PFSK-1 (cell line): ENCODE measurements at regions not wholly inside any gene's neighbourhood (a gene's known extent, or its start where the extent isn't known, plus 50 kb on each side); places are given as distances from the start of the nearest gene placed in this dataset.

ENCODE experiments used
- FOXP2 ChIP-seq: optimal IDR thresholded peaks from 2 replicates; pipeline ENCODE3; 2011; ENCODE audit warnings: borderline replicate concordance, control low read depth, inconsistent platforms; ENCODE audit not compliant: insufficient read depth; ENCODE audit errors: extremely low read length, extremely low read depth
- POLR2AphosphoS5 ChIP-seq: IDR thresholded peaks from 2 replicates; pipeline ENCODE4 v1.6.1; 2012; ENCODE audit warnings: low read depth, mild to moderate bottlenecking, control low read depth, low read length, moderate library complexity
- REST ChIP-seq, 2 experiments: IDR thresholded peaks; 2 replicates each; pipeline versions ENCODE4 v1.6.1 to v1.8.0; 2011 to 2012; ENCODE audit warnings: low read depth in 2 of 2, low read length in 2 of 2, control low read depth in 1 of 2, inconsistent platforms in 1 of 2, mild to moderate bottlenecking in 1 of 2, moderate library complexity in 1 of 2; ENCODE audit not compliant: insufficient read depth in 1 of 2
- SIN3A ChIP-seq: IDR thresholded peaks from 2 replicates; pipeline ENCODE4 v1.6.1; 2012; ENCODE audit warnings: mild to moderate bottlenecking, low read length, moderate library complexity, borderline replicate concordance; ENCODE audit not compliant: insufficient read depth
- TAF1 ChIP-seq: IDR thresholded peaks from 2 replicates; pipeline ENCODE4 v1.6.1; 2012; ENCODE audit warnings: low read length, control low read depth, borderline replicate concordance; ENCODE audit not compliant: insufficient read depth

- TF ChIP-seq SIN3A (no peak), FOXP2 (no peak), TAF1 (no peak), REST (IDR thresholded peaks at IDR 0.05; ENCODE audit: insufficient read depth in 1 of 2, low read depth in 2 of 2, low read length in 2 of 2) (no peak)
Measured at GRCh38 chr9:129472651-129473102, 148.2 kb downstream of the C9orf50 start.

DNA sequence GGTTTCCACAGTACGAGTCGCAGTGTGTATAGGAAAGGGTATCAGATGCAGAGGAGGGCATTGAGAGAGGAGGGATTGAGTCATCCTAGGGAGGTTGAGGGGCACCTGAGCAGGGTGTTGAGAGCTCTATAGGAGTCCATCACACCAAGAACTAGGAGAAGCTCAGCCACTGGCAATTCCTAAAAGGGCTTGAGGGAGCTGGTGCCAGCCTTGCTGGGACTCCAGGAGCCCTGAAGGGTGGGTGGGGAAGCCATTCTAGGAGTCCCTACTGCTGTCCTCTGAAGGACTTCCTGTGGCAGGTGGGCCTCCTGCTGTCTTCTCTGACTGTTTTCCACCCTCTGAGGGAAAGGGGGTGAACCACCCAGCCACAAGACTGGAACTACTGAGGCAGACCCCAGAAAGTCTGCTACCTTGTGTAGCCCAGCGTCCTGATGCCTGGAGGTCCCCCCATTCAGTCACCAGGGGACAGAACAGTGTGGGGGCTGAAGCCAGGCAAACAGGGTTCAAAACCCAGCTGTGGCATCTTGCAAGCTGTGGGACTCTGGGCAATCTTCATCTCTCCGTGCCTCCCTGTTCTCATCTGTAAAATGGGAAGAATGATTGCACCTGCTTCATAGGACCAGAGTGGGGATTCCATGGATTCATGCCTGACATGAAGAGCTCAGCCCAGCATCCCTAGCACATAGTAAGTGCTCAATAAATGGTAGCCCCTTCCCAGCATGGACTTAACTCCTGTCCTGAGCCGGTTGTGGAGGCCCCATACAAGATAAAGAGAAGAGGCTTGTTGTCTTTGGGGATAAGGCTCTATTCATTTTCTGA lies 149.5 kb downstream of the C9orf50 start:
- TF ChIP-seq POLR2AphosphoS5 (no peak), SIN3A (no peak), TAF1 (no peak), REST (IDR thresholded peaks at IDR 0.05; ENCODE audit: insufficient read depth in 1 of 2, low read depth in 2 of 2, low read length in 2 of 2) (no peak), FOXP2 (no peak)

DNA sequence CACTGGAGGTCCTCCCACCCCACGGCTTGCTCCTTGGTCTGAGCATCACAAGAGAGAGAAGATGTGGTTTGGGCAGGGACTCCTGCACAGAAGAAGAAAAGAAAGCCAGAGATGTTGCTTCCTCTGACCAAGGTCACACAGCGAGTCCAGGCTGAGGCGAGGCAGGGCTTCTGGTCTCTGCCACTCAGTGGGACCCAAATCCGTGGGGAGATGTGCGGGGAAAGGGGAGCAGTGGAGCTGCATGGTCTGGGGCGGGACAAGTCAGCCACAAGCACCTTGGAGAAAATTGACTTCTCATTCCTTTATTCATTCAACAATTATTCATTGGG lies 150.9 kb downstream of the C9orf50 start:
- TF ChIP-seq REST (IDR thresholded peaks at IDR 0.05; ENCODE audit: insufficient read depth in 1 of 2, low read depth in 2 of 2, low read length in 2 of 2) (no peak), FOXP2 (no peak), SIN3A (no peak), TAF1 (no peak), POLR2AphosphoS5 (no peak)

GRCh38 chr9:129469188-129469987 lies 151.5 kb downstream of the C9orf50 start:
- TF ChIP-seq POLR2AphosphoS5: no peak
- no peak for TF ChIP-seq SIN3A
- TF ChIP-seq FOXP2: no peak
- TF ChIP-seq TAF1: no peak
- no peak for TF ChIP-seq REST (IDR thresholded peaks at IDR 0.05; ENCODE audit: insufficient read depth in 1 of 2, low read depth in 2 of 2, low read length in 2 of 2)
